ENCODE measurements at regions not wholly inside any gene's neighbourhood (a gene's known extent, or its start where the extent isn't known, plus 50 kb on each side); places are given as distances from the start of the nearest gene placed in this dataset.

GRCh38 chr5:20212701-20213100 is 224.7 kb upstream of the CDH18 start:
- H3K9ac ChIP-seq = no peak overlapping the region
- H3K4me3 ChIP-seq (IDR thresholded peaks at IDR 0.05; ENCODE audit: insufficient read depth, low read depth, low read length) = no peak overlapping the region
- H3K27me3 ChIP-seq (ENCODE audit: insufficient read depth, low read depth) = no peaks in the 10 kb centered on the region
- H3K4me1 ChIP-seq (ENCODE audit: low read depth, poor library complexity, severe bottlenecking) = no peaks in the 10 kb centered on the region
- H3K27ac ChIP-seq = no peak overlapping the region
- H2AFZ ChIP-seq (ENCODE audit: low read depth) = no peak overlapping the region
- H4K20me1 ChIP-seq (ENCODE audit: insufficient read depth) = no peaks in the 10 kb centered on the region
- no peak overlapping the region for H3K4me2 ChIP-seq
- no peaks in the 10 kb centered on the region for H3K79me2 ChIP-seq (ENCODE audit: insufficient read depth, low read depth)
- no peaks in the 10 kb centered on the region for H3K36me3 ChIP-seq (ENCODE audit: insufficient read depth)
- TF ChIP-seq, protein P1, sequence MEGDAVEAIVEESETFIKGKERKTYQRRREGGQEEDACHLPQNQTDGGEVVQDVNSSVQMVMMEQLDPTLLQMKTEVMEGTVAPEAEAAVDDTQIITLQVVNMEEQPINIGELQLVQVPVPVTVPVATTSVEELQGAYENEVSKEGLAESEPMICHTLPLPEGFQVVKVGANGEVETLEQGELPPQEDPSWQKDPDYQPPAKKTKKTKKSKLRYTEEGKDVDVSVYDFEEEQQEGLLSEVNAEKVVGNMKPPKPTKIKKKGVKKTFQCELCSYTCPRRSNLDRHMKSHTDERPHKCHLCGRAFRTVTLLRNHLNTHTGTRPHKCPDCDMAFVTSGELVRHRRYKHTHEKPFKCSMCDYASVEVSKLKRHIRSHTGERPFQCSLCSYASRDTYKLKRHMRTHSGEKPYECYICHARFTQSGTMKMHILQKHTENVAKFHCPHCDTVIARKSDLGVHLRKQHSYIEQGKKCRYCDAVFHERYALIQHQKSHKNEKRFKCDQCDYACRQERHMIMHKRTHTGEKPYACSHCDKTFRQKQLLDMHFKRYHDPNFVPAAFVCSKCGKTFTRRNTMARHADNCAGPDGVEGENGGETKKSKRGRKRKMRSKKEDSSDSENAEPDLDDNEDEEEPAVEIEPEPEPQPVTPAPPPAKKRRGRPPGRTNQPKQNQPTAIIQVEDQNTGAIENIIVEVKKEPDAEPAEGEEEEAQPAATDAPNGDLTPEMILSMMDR (conservative IDR thresholded peaks at IDR 0.05; ENCODE audit: low read depth, low read length) = no peak

DNA sequence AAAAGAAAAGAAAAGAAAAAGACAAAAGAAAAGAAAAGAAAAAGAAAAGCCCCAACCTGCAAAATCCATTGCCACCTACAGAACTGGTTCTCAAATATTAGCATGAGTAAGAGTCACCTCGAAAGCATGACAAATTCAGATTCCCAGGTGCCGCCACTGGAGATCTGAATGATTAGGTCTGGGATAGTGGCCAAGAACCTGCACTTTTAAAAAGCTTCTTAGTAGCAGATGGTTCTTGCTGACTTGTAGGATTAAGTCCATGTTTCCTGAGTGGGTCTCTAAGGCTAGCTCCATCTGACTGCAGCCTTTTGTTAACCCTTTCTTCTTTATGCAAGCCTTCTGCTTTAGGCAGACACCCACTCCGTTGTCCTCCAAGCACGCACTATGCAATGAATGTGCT is 178.5 kb upstream of the CDH18 start:
- Histone ChIP-seq H3K4me2 (no peak overlapping the region), H4K20me1 (ENCODE audit: insufficient read depth) (no peaks in the 10 kb centered on the region), H3K36me3 (ENCODE audit: insufficient read depth) (no peaks in the 10 kb centered on the region), H2AFZ (ENCODE audit: low read depth) (no peak overlapping the region), H3K4me3 (IDR thresholded peaks at IDR 0.05; ENCODE audit: insufficient read depth, low read depth, low read length) (no peak overlapping the region), H3K27me3 (ENCODE audit: insufficient read depth, low read depth) (no peaks in the 10 kb centered on the region), H3K79me2 (ENCODE audit: insufficient read depth, low read depth) (no peaks in the 10 kb centered on the region), H3K4me1 (ENCODE audit: low read depth, poor library complexity, severe bottlenecking) (no peaks in the 10 kb centered on the region), H3K27ac (no peak overlapping the region), H3K9ac (no peak overlapping the region)
- TF ChIP-seq, protein P1 (conservative IDR thresholded peaks at IDR 0.05; ENCODE audit: low read depth, low read length) = no peak

- Histone ChIP-seq H3K9ac (no peak overlapping the region), H3K27ac (no peak overlapping the region), H2AFZ (ENCODE audit: low read depth) (no peak overlapping the region), H3K4me2 (no peak overlapping the region), H3K36me3 (ENCODE audit: insufficient read depth) (no peaks in the 10 kb centered on the region), H3K4me3 (IDR thresholded peaks at IDR 0.05; ENCODE audit: insufficient read depth, low read depth, low read length) (no peak overlapping the region), H3K27me3 (ENCODE audit: insufficient read depth, low read depth) (no peaks in the 10 kb centered on the region), H4K20me1 (ENCODE audit: insufficient read depth) (no peaks in the 10 kb centered on the region), H3K79me2 (ENCODE audit: insufficient read depth, low read depth) (no peaks in the 10 kb centered on the region), H3K4me1 (ENCODE audit: low read depth, poor library complexity, severe bottlenecking) (no peaks in the 10 kb centered on the region)
- TF ChIP-seq, protein P1 (conservative IDR thresholded peaks at IDR 0.05; ENCODE audit: low read depth, low read length) = no peak
These were observed 170.0 kb upstream of the CDH18 start for GRCh38 chr5:20158006-20158405.

GRCh38 chr5:20157089-20157488 is 169.1 kb upstream of the CDH18 start:
- H3K36me3 ChIP-seq (ENCODE audit: insufficient read depth) = no peaks in the 10 kb centered on the region

More at GRCh38 chr5:20157089-20157488, 169.1 kb upstream of the CDH18 start:
- no peaks in the 10 kb centered on the region for H3K27me3 ChIP-seq (ENCODE audit: insufficient read depth, low read depth)
- no peaks in the 10 kb centered on the region for H4K20me1 ChIP-seq (ENCODE audit: insufficient read depth)
- H2AFZ ChIP-seq (ENCODE audit: low read depth) = no peak overlapping the region
- H3K79me2 ChIP-seq (ENCODE audit: insufficient read depth, low read depth) = no peaks in the 10 kb centered on the region
- H3K4me3 ChIP-seq (IDR thresholded peaks at IDR 0.05; ENCODE audit: insufficient read depth, low read depth, low read length) = no peak overlapping the region
- no peak overlapping the region for H3K27ac ChIP-seq
- no peaks in the 10 kb centered on the region for H3K4me1 ChIP-seq (ENCODE audit: low read depth, poor library complexity, severe bottlenecking)
- no peak overlapping the region for H3K4me2 ChIP-seq
- TF ChIP-seq, protein P1 (conservative IDR thresholded peaks at IDR 0.05; ENCODE audit: low read depth, low read length) = no peak
- H3K9ac ChIP-seq = no peak overlapping the region

Measured in KMS-11 (cell line).